Ascending aorta (tissue), 2 donors: ENCODE measurements at regions not wholly inside any gene's neighbourhood (a gene's known extent, or its start where the extent isn't known, plus 50 kb on each side); places are given as distances from the start of the nearest gene placed in this dataset.

Experiments
- DNase-seq, 2 donors: peaks; one replicate each; pipeline ENCODE4 v3.0.0-alpha.2; 2019; ENCODE audit warnings: low spot score in 2 of 2
- H3K27ac ChIP-seq, 2 donors: fragments of 200-600 bp; sonication (generic); one replicate each; pipeline ENCODE4 v1.5.1; 2016 to 2017; ENCODE audit warnings: mild to moderate bottlenecking in 1 of 2
- H3K27me3 ChIP-seq: fragments of 200-600 bp; sonication (generic); one replicate; pipeline ENCODE4 v1.5.1; 2017
- H3K36me3 ChIP-seq, 2 donors: fragments of 200-600 bp; sonication (generic); one replicate each; pipeline ENCODE4 v1.5.1; 2016
- H3K4me1 ChIP-seq, 2 donors: fragments of 200-600 bp; sonication (generic); one replicate each; pipeline ENCODE4 v1.5.1; 2016 to 2017; ENCODE audit warnings: mild to moderate bottlenecking in 1 of 2
- H3K4me3 ChIP-seq, 2 donors: fragments of 200-600 bp; sonication (generic); one replicate each; pipeline ENCODE4 v1.5.1; 2016 to 2017; ENCODE audit warnings: mild to moderate bottlenecking in 1 of 2
- H3K9me3 ChIP-seq, 2 donors: fragments of 200-600 bp; sonication (generic); one replicate each; pipeline ENCODE4 v1.5.1; 2016
- CTCF ChIP-seq, 3 experiments: fragments of 200-600 bp in 2 of 3; fragments of 450-650 bp in 1 of 3; sonication (generic) in 2 of 3; IDR thresholded peaks; one replicate each; pipeline ENCODE4 v1.5.1; 2016 to 2019; ENCODE audit warnings: antibody characterized with exemption in 3 of 3, mild to moderate bottlenecking in 1 of 3, moderate library complexity in 1 of 3
- intact Hi-C: fragments of 100-400 bp; cut with DNase I; formaldehyde crosslinking; loops from one replicate; pipeline ENCODE4 v1.15.1; 2023

- TF ChIP-seq CTCF (IDR thresholded peaks at IDR 0.05) = no peak
- Histone ChIP-seq H3K36me3 (no peaks in the 10 kb centered on the region), H3K4me3 (peak overlapping the region in 1 of 2 donors; percentile 46), H3K9me3 (no peaks in the 10 kb centered on the region), H3K4me1 (peaks cover 0 to 3% of the 10 kb centered on the region in 2 donors), H3K27me3 (no peaks in the 10 kb centered on the region), H3K27ac (no peak overlapping the region)
- DNase-seq = peak in 1 of 2 donors; percentile 24
- intact Hi-C loops = no loop called here
Measured at GRCh38 chr5:142508591-142508990, 177.3 kb downstream of the FGF1 start.

GRCh38 chr5:142507531-142508372 is 178.1 kb downstream of the FGF1 start:
- Histone ChIP-seq H3K4me1 (peaks cover 0 to 3% of the 10 kb centered on the region in 2 donors), H3K36me3 (no peaks in the 10 kb centered on the region), H3K4me3 (peak overlapping the region in 1 of 2 donors; percentile 46), H3K9me3 (no peaks in the 10 kb centered on the region), H3K27ac (peak overlapping the region in 1 of 2 donors; percentile 11), H3K27me3 (no peaks in the 10 kb centered on the region)
- intact Hi-C loops = no loop called here
- peak in 1 of 2 donors; percentile 21 for DNase-seq
- TF ChIP-seq CTCF (IDR thresholded peaks at IDR 0.05) = no peak

- peaks cover 0 to 3% of the 10 kb centered on the region in 2 donors for H3K4me1 ChIP-seq
- no peak overlapping the region for H3K4me3 ChIP-seq
- DNase-seq = peak in 1 of 2 donors; percentile 46
- H3K9me3 ChIP-seq = no peaks in the 10 kb centered on the region
- intact Hi-C loops = no loop called here
- H3K36me3 ChIP-seq = no peaks in the 10 kb centered on the region
- H3K27me3 ChIP-seq = no peaks in the 10 kb centered on the region
- TF ChIP-seq CTCF (IDR thresholded peaks at IDR 0.05) = no peak
- H3K27ac ChIP-seq = no peak overlapping the region
Measured at GRCh38 chr5:142506756-142507155, 179.1 kb downstream of the FGF1 start.

- no peak overlapping the region for H3K4me3 ChIP-seq
- peaks cover 0 to 3% of the 10 kb centered on the region in 2 donors for H3K4me1 ChIP-seq
- H3K36me3 ChIP-seq = no peaks in the 10 kb centered on the region
- no peaks in the 10 kb centered on the region for H3K9me3 ChIP-seq
- peak in 1 of 2 donors; percentile 24 for DNase-seq
- intact Hi-C loops = no loop called here
- no peak overlapping the region for H3K27ac ChIP-seq
- TF ChIP-seq CTCF (IDR thresholded peaks at IDR 0.05) = no peak
- no peaks in the 10 kb centered on the region for H3K27me3 ChIP-seq
Measured at GRCh38 chr5:142506046-142506445, 179.8 kb downstream of the FGF1 start.

- intact Hi-C loops = no loop called here
- peak in 1 of 2 donors; percentile 2 for DNase-seq
- Histone ChIP-seq H3K9me3 (no peaks in the 10 kb centered on the region), H3K27me3 (no peaks in the 10 kb centered on the region), H3K4me1 (no peaks in the 10 kb centered on the region), H3K27ac (no peak overlapping the region), H3K4me3 (no peak overlapping the region), H3K36me3 (no peaks in the 10 kb centered on the region)
- TF ChIP-seq CTCF (IDR thresholded peaks at IDR 0.05) = no peak
Measured at GRCh38 chr5:142501890-142502289, 177.1 kb upstream of the SPRY4 start.
